Activated effector memory CD4-positive, alpha-beta T cell treated with anti-CD3 and anti-CD28 coated beads, Interleukin-2, amount 50 U/mL, for 16 hours (primary cell): ENCODE measurements at regions not wholly inside any gene's neighbourhood (a gene's known extent, or its start where the extent isn't known, plus 50 kb on each side); places are given as distances from the start of the nearest gene placed in this dataset.
"Not testable (repeated sequence)": the region's sequence is repeated elsewhere in the genome, so short reads cannot be mapped to it uniquely, and the experiment has no call there.

Experiments
- DNase-seq: peaks from one replicate; pipeline ENCODE4 v3.0.0-alpha.2; 2020

GRCh38 chr20:25985597-25985996 is 288.9 kb upstream of the ZNF337 start:
- DNase-seq = no peak

GRCh38 chr20:25984933-25985332 is 288.3 kb upstream of the ZNF337 start:
- peak; percentile 76 for DNase-seq

GRCh38 chr20:25982701-25983100 is 286.0 kb upstream of the ZNF337 start:
- DNase-seq = not testable (repeated sequence)

GRCh38 chr20:25978450-25979190 is 282.0 kb upstream of the ZNF337 start:
- DNase-seq = not testable (repeated sequence)

GRCh38 chr20:25975816-25976215 is 279.2 kb upstream of the ZNF337 start:
- DNase-seq = not testable (repeated sequence)

GRCh38 chr20:25965203-25965602 is 268.6 kb upstream of the ZNF337 start:
- not testable (repeated sequence) for DNase-seq

- DNase-seq = not testable (repeated sequence)
These were observed 257.2 kb upstream of the ZNF337 start for GRCh38 chr20:25953876-25954275.

GRCh38 chr20:25935230-25935629 is 238.6 kb upstream of the ZNF337 start:
- not testable (repeated sequence) for DNase-seq

- DNase-seq = not testable (repeated sequence)
These were observed 236.2 kb upstream of the ZNF337 start for GRCh38 chr20:25932806-25933205.

GRCh38 chr20:25932170-25932569 is 235.5 kb upstream of the ZNF337 start:
- DNase-seq = not testable (repeated sequence)

GRCh38 chr20:25902321-25902720 is 205.7 kb upstream of the ZNF337 start:
- DNase-seq = not testable (repeated sequence)

GRCh38 chr20:25898663-25899062 is 202.0 kb upstream of the ZNF337 start:
- not testable (repeated sequence) for DNase-seq

- DNase-seq = not testable (repeated sequence)
These were observed 182.4 kb upstream of the ZNF337 start for GRCh38 chr20:25879096-25879495.

- DNase-seq = not testable (repeated sequence)
These were observed 172.0 kb upstream of the ZNF337 start for GRCh38 chr20:25868650-25868979.

- DNase-seq = peak; percentile 88
These were observed 171.4 kb upstream of the ZNF337 start for GRCh38 chr20:25867776-25868649.

GRCh38 chr20:25867015-25867775 is 170.5 kb upstream of the ZNF337 start:
- DNase-seq = not testable (repeated sequence)

- DNase-seq = peak; percentile 88
These were observed 169.3 kb upstream of the ZNF337 start for GRCh38 chr20:25865715-25866656.

GRCh38 chr20:25864963-25865714 is 168.5 kb upstream of the ZNF337 start:
- DNase-seq = not testable (repeated sequence)

- no peak for DNase-seq
These were observed 167.8 kb upstream of the ZNF337 start for GRCh38 chr20:25864326-25864962.

- no peak for DNase-seq
These were observed 167.1 kb upstream of the ZNF337 start for GRCh38 chr20:25863536-25864325.
